H9 (cell line): ENCODE measurements at regions not wholly inside any gene's neighbourhood (a gene's known extent, or its start where the extent isn't known, plus 50 kb on each side); places are given as distances from the start of the nearest gene placed in this dataset.

Source experiments
- DNase-seq: peaks from one replicate; pipeline ENCODE4 v3.0.0-alpha.2; 2017
- H2AFZ ChIP-seq: one replicate; pipeline ENCODE4 v1.6.1; 2013; ENCODE audit warnings: mild to moderate bottlenecking, low read length, control low read depth, moderate library complexity
- H2AK5ac ChIP-seq: 2 replicates; pipeline ENCODE4 v1.6.1; 2013; ENCODE audit warnings: low read length, control low read depth, mixed read lengths; ENCODE audit not compliant: insufficient read length
- H2BK120ac ChIP-seq: one replicate; pipeline ENCODE4 v1.6.1; 2013; ENCODE audit warnings: low read depth, mild to moderate bottlenecking, low read length, control low read depth, inconsistent platforms; ENCODE audit not compliant: poor library complexity, severe bottlenecking
- H2BK12ac ChIP-seq: 2 replicates; pipeline ENCODE4 v1.6.1; 2013; ENCODE audit warnings: low read length, control low read depth, mixed read lengths, low read depth; ENCODE audit not compliant: insufficient read length
- H2BK15ac ChIP-seq: 2 replicates; pipeline ENCODE4 v1.6.1; 2013; ENCODE audit warnings: low read depth, low read length, control low read depth
- H2BK20ac ChIP-seq: one replicate; pipeline ENCODE4 v1.6.1; 2013; ENCODE audit warnings: low read depth, mild to moderate bottlenecking, low read length, control low read depth, inconsistent platforms; ENCODE audit not compliant: poor library complexity, severe bottlenecking
- H2BK5ac ChIP-seq: 2 replicates; pipeline ENCODE4 v1.6.1; 2013; ENCODE audit warnings: low read length, control low read depth, mixed read lengths; ENCODE audit not compliant: insufficient read length
- H3K14ac ChIP-seq: 2 replicates; pipeline ENCODE4 v1.6.1; 2013; ENCODE audit warnings: low read length, control low read depth; ENCODE audit not compliant: insufficient read depth
- H3K18ac ChIP-seq: 2 replicates; pipeline ENCODE4 v1.6.1; 2013; ENCODE audit warnings: low read depth, mild to moderate bottlenecking, mixed read lengths, low read length, control low read depth; ENCODE audit not compliant: insufficient read length
- H3K23ac ChIP-seq: 2 replicates; pipeline ENCODE4 v1.6.1; 2013; ENCODE audit warnings: low read length, control low read depth, mixed read lengths, low read depth; ENCODE audit not compliant: insufficient read length
- H3K23me2 ChIP-seq: 2 replicates; pipeline ENCODE4 v1.6.1; 2013; ENCODE audit warnings: low read depth, mild to moderate bottlenecking, mixed read lengths, low read length, control low read depth; ENCODE audit not compliant: insufficient read length, poor library complexity, severe bottlenecking
- H3K27ac ChIP-seq: 2 replicates; pipeline ENCODE4 v1.5.1; 2013; ENCODE audit warnings: low read length, control low read depth, mixed read lengths, low read depth; ENCODE audit not compliant: insufficient read length
- H3K27me3 ChIP-seq: 2 replicates; pipeline ENCODE4 v1.6.1; 2013; ENCODE audit warnings: low read length, control low read depth, inconsistent platforms; ENCODE audit not compliant: insufficient read depth
- H3K4ac ChIP-seq: 2 replicates; pipeline ENCODE4 v1.6.1; 2013; ENCODE audit warnings: low read depth, mild to moderate bottlenecking, control low read depth, inconsistent platforms, low read length, moderate library complexity
- H3K4me1 ChIP-seq: 2 replicates; pipeline ENCODE4 v1.6.1; 2013; ENCODE audit warnings: low read length, control low read depth, inconsistent platforms; ENCODE audit not compliant: insufficient read depth
- H3K4me2 ChIP-seq: 2 replicates; pipeline ENCODE4 v1.6.1; 2013; ENCODE audit warnings: low read length, control low read depth, mixed read lengths; ENCODE audit not compliant: insufficient read length, insufficient read depth
- H3K56ac ChIP-seq: 2 replicates; pipeline ENCODE4 v1.6.1; 2013; ENCODE audit warnings: low read depth, mild to moderate bottlenecking, mixed read lengths, low read length, control low read depth; ENCODE audit not compliant: insufficient read length
- H3K79me1 ChIP-seq: 2 replicates; pipeline ENCODE4 v1.6.1; 2013; ENCODE audit warnings: low read depth, mild to moderate bottlenecking, moderate library complexity, low read length, control low read depth, inconsistent platforms; ENCODE audit not compliant: insufficient read depth, poor library complexity, severe bottlenecking
- H3K79me2 ChIP-seq: 2 replicates; pipeline ENCODE4 v1.6.1; 2013; ENCODE audit warnings: low read length, control low read depth, inconsistent platforms; ENCODE audit not compliant: insufficient read depth
- H3K9ac ChIP-seq: 2 replicates; pipeline ENCODE4 v1.6.1; 2013; ENCODE audit warnings: low read length, control low read depth, mixed read lengths; ENCODE audit not compliant: insufficient read length; ENCODE audit errors: extremely low read depth
- H3K9me3 ChIP-seq: one replicate; pipeline ENCODE4 v1.6.1; 2013; ENCODE audit warnings: low read depth, low read length, inconsistent platforms; ENCODE audit not compliant: control insufficient read depth
- H3T11ph ChIP-seq: one replicate; pipeline ENCODE4 v1.6.1; 2013; ENCODE audit warnings: mild to moderate bottlenecking, low read length, control low read depth, inconsistent platforms
- H4K20me1 ChIP-seq: one replicate; pipeline ENCODE4 v1.6.1; 2013; ENCODE audit not compliant: control insufficient read depth, insufficient read length, insufficient read depth
- H4K5ac ChIP-seq: 2 replicates; pipeline ENCODE4 v1.6.1; 2013; ENCODE audit warnings: low read depth, mild to moderate bottlenecking, mixed read lengths, low read length, control low read depth; ENCODE audit not compliant: insufficient read length
- H4K8ac ChIP-seq: replicated peaks from 2 replicates; pipeline ENCODE4 v1.6.1; 2013; ENCODE audit warnings: low read length, control low read depth, mixed read lengths, low read depth; ENCODE audit not compliant: insufficient read length
- H4K91ac ChIP-seq: 2 replicates; pipeline ENCODE4 v1.6.1; 2013; ENCODE audit warnings: low read depth, mild to moderate bottlenecking, moderate library complexity, mixed read lengths, low read length, control low read depth; ENCODE audit not compliant: insufficient read length
- H3K27ac Mint-ChIP-seq, 3 experiments: 2 replicates in 2 of 3; 3 replicates in 1 of 3; pipeline ENCODE4 v1.8.0; 2020 to 2021; ENCODE audit warnings: mixed read lengths in 3 of 3, mild to moderate bottlenecking in 1 of 3, moderate library complexity in 1 of 3
- H3K27me3 Mint-ChIP-seq: 2 replicates; pipeline ENCODE4 v1.8.0; 2021; ENCODE audit warnings: low read depth, mild to moderate bottlenecking, moderate library complexity, mixed read lengths
- H3K36me3 Mint-ChIP-seq, 3 experiments: 2 replicates in 2 of 3; 3 replicates in 1 of 3; pipeline ENCODE4 v1.8.0; 2020 to 2021; ENCODE audit warnings: low read depth in 3 of 3, mixed read lengths in 3 of 3; ENCODE audit not compliant: insufficient read depth in 1 of 3
- H3K4me1 Mint-ChIP-seq, 2 experiments: 2 replicates each; pipeline ENCODE4 v1.8.0; 2020; ENCODE audit warnings: mixed read lengths in 2 of 2
- H3K4me3 Mint-ChIP-seq, 2 experiments: 2 replicates in 1 of 2; 3 replicates in 1 of 2; pipeline ENCODE4 v1.8.0; 2020 to 2021; ENCODE audit warnings: mild to moderate bottlenecking in 2 of 2, mixed read lengths in 2 of 2, moderate library complexity in 1 of 2
- H3K9me3 Mint-ChIP-seq, 2 experiments: 2 replicates in 1 of 2; 3 replicates in 1 of 2; pipeline ENCODE4 v1.8.0; 2020; ENCODE audit warnings: mild to moderate bottlenecking in 2 of 2, mixed read lengths in 2 of 2, moderate library complexity in 1 of 2
- WGBS: extraction: QIAGEN DNeasy Blood & Tissue Kit; methylation state at CpG from one replicate; pipeline ENCODE4 v1.1.7; 2013; ENCODE audit warnings: missing lambda C conversion rate, low lambda C conversion rate, mixed read lengths; ENCODE audit not compliant: insufficient read length; ENCODE audit errors: extremely low coverage; 5-methylcytosine and 5-hydroxymethylcytosine counted together
- TF ChIP-seq, protein P1 (sequence below): fragments of 200-600 bp; sonication (generic); conservative IDR thresholded peaks from 3 replicates; pipeline ENCODE4 v1.8.0; 2021; ENCODE audit warnings: antibody characterized with exemption, mild to moderate bottlenecking

DNA sequence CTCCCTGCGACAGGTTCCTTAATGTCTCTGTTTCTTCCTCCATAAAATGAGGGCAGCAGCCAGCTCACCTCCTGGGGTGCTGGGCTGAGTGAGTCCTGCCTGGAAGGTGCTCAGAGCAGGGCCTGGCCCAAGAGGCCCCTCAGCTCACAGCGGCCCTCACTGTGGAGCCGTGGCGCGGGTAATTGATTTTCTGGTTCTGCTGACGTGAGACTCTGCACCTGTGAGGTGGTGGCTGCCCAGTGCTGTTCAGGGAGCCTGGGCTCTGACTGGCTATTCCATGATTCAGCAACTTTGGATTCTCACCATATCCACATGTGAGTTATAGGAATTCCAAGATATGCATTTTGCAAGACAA, 266.6 kb downstream of the ADGRD1 start:
- Histone ChIP-seq H2BK15ac (no peak overlapping the region), H3K23me2 (no peaks in the 10 kb centered on the region), H3K9me3 (no peaks in the 10 kb centered on the region), H2AFZ (no peak overlapping the region), H3K14ac (no peak overlapping the region), H2BK20ac (no peak overlapping the region), H2BK120ac (no peak overlapping the region), H3K23ac (no peak overlapping the region), H4K8ac (no peak overlapping the region), H3K79me1 (no peaks in the 10 kb centered on the region), H3K4ac (no peak overlapping the region), H3K27ac (no peak overlapping the region), H3K27me3 (no peaks in the 10 kb centered on the region), H3K79me2 (no peaks in the 10 kb centered on the region), H3T11ph (no peak overlapping the region), H3K56ac (no peak overlapping the region), H4K20me1 (no peaks in the 10 kb centered on the region), H3K4me1 (peaks cover 11% of the 10 kb centered on the region; the same call in 1 of the 2 replicates), H2AK5ac (no peak overlapping the region), H3K4me2 (no peak overlapping the region), H3K18ac (no peak overlapping the region), H3K9ac (no peak overlapping the region), H4K5ac (no peak overlapping the region), H4K91ac (no peak overlapping the region), H2BK12ac (no peak overlapping the region), H2BK5ac (no peak overlapping the region)
- Mint-ChIP-seq H3K27me3 (peaks cover 6% of the 10 kb centered on the region), H3K36me3 (no peaks in the 10 kb centered on the region), H3K27ac (no peak overlapping the region), H3K4me1 (peaks cover 24 to 41% of the 10 kb centered on the region in 2 experiments), H3K4me3 (no peak overlapping the region), H3K9me3 (no peaks in the 10 kb centered on the region)
- TF ChIP-seq, protein P1, sequence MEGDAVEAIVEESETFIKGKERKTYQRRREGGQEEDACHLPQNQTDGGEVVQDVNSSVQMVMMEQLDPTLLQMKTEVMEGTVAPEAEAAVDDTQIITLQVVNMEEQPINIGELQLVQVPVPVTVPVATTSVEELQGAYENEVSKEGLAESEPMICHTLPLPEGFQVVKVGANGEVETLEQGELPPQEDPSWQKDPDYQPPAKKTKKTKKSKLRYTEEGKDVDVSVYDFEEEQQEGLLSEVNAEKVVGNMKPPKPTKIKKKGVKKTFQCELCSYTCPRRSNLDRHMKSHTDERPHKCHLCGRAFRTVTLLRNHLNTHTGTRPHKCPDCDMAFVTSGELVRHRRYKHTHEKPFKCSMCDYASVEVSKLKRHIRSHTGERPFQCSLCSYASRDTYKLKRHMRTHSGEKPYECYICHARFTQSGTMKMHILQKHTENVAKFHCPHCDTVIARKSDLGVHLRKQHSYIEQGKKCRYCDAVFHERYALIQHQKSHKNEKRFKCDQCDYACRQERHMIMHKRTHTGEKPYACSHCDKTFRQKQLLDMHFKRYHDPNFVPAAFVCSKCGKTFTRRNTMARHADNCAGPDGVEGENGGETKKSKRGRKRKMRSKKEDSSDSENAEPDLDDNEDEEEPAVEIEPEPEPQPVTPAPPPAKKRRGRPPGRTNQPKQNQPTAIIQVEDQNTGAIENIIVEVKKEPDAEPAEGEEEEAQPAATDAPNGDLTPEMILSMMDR, result no peak
- WGBS, result no CpG with 5 or more reads among the region's 6 CpGs
- no peak for DNase-seq
